PFSK-1 (cell line): ENCODE measurements at regions not wholly inside any gene's neighbourhood (a gene's known extent, or its start where the extent isn't known, plus 50 kb on each side); places are given as distances from the start of the nearest gene placed in this dataset.

Experiments
- FOXP2 ChIP-seq: optimal IDR thresholded peaks from 2 replicates; pipeline ENCODE3; 2011; ENCODE audit warnings: borderline replicate concordance, control low read depth, inconsistent platforms; ENCODE audit not compliant: insufficient read depth; ENCODE audit errors: extremely low read length, extremely low read depth
- TAF1 ChIP-seq: IDR thresholded peaks from 2 replicates; pipeline ENCODE4 v1.6.1; 2012; ENCODE audit warnings: low read length, control low read depth, borderline replicate concordance; ENCODE audit not compliant: insufficient read depth
- TF ChIP-seq, protein P1 (sequence below), 2 experiments: IDR thresholded peaks; 2 replicates each; pipeline versions ENCODE4 v1.6.1 to v1.8.0; 2011 to 2012; ENCODE audit warnings: low read depth in 2 of 2, low read length in 2 of 2, control low read depth in 1 of 2, inconsistent platforms in 1 of 2, mild to moderate bottlenecking in 1 of 2, moderate library complexity in 1 of 2; ENCODE audit not compliant: insufficient read depth in 1 of 2

GRCh38 chr20:7673841-7674240 lies 266.4 kb downstream of the HAO1 start:
- TF ChIP-seq TAF1 (no peak), FOXP2 (no peak)
- TF ChIP-seq, protein P1, sequence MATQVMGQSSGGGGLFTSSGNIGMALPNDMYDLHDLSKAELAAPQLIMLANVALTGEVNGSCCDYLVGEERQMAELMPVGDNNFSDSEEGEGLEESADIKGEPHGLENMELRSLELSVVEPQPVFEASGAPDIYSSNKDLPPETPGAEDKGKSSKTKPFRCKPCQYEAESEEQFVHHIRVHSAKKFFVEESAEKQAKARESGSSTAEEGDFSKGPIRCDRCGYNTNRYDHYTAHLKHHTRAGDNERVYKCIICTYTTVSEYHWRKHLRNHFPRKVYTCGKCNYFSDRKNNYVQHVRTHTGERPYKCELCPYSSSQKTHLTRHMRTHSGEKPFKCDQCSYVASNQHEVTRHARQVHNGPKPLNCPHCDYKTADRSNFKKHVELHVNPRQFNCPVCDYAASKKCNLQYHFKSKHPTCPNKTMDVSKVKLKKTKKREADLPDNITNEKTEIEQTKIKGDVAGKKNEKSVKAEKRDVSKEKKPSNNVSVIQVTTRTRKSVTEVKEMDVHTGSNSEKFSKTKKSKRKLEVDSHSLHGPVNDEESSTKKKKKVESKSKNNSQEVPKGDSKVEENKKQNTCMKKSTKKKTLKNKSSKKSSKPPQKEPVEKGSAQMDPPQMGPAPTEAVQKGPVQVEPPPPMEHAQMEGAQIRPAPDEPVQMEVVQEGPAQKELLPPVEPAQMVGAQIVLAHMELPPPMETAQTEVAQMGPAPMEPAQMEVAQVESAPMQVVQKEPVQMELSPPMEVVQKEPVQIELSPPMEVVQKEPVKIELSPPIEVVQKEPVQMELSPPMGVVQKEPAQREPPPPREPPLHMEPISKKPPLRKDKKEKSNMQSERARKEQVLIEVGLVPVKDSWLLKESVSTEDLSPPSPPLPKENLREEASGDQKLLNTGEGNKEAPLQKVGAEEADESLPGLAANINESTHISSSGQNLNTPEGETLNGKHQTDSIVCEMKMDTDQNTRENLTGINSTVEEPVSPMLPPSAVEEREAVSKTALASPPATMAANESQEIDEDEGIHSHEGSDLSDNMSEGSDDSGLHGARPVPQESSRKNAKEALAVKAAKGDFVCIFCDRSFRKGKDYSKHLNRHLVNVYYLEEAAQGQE (IDR thresholded peaks at IDR 0.05; ENCODE audit: insufficient read depth in 1 of 2, low read depth in 2 of 2, low read length in 2 of 2): no peak
